K562 (cell line): ENCODE measurements at regions not wholly inside any gene's neighbourhood (a gene's known extent, or its start where the extent isn't known, plus 50 kb on each side); places are given as distances from the start of the nearest gene placed in this dataset.

Source experiments
- ATAC-seq: fragments of 200-7000 bp; cut with Tn5 transposase; 3 replicates; pipeline ENCODE4 v1.9.1; 2020; ENCODE audit warnings: moderate library complexity
- BruUV-seq: library from RNA; stranded (reverse); fragments of 400-500 nt; replicated peaks from 2 replicates; lab custom pipeline; 2021; lab: Mats Ljungman, UMichigan
- CTCF ChIA-PET: fragments of 300-600 bp; formaldehyde crosslinking; extraction: SDS; loops from one replicate; lab custom pipeline; 2021; ENCODE audit warnings: low intra/inter-chr PET ratio; lab: Yijun Ruan, JAX
- POLR2A ChIA-PET: fragments of 300-600, 350-650 bp; sonication (Branson Sonifier 250); formaldehyde crosslinking; extraction: SDS; loops from one replicate; lab custom pipeline; 2021; ENCODE audit warnings: antibody characterized with exemption, inconsistent platforms; lab: Yijun Ruan, JAX
- DNase-seq, 4 experiments: peaks; one replicate each; pipeline versions ENCODE4 v3.0.0 to v3.0.0-alpha.2; 2011 to 2018; ENCODE audit warnings: low spot score in 3 of 4, mixed read lengths in 3 of 4; ENCODE audit errors: extremely low read depth in 1 of 4
- FAIRE-seq: peaks from 2 replicates; lab custom pipeline; 2011; peaks lifted over from hg19 to GRCh38; lab: Jason Lieb, UNC
- H2AFZ ChIP-seq: 2 replicates; pipeline ENCODE4 v1.6.0; 2011; ENCODE audit warnings: low read depth, low read length, control low read depth, inconsistent platforms
- H3K27ac ChIP-seq: fragments of 200-600 bp; 3 replicates; pipeline ENCODE4 v1.8.0; 2011; ENCODE audit warnings: low read depth, mild to moderate bottlenecking, control low read depth, inconsistent platforms, low read length, moderate library complexity, mixed read lengths; ENCODE audit errors: extremely low read depth
- H3K27me3 ChIP-seq, 2 experiments: fragments of 300-600 bp in 1 of 2; 2 replicates in 1 of 2; 3 replicates in 1 of 2; pipeline versions ENCODE4 v1.6.0 to v1.8.0; 2011; ENCODE audit warnings: inconsistent platforms in 2 of 2, low read length in 2 of 2, mild to moderate bottlenecking in 1 of 2, mixed read lengths in 1 of 2, moderate library complexity in 1 of 2; ENCODE audit not compliant: control insufficient read depth in 2 of 2, insufficient read depth in 2 of 2
- H3K36me3 ChIP-seq: fragments of 300-600 bp; 3 replicates; pipeline ENCODE4 v1.8.0; 2011; ENCODE audit warnings: mild to moderate bottlenecking, low read length, inconsistent platforms; ENCODE audit not compliant: control insufficient read depth, insufficient read depth
- H3K4me1 ChIP-seq, 2 experiments: fragments of 200-600 bp in 1 of 2; replicated peaks in 1 of 2; 2 replicates in 1 of 2; 3 replicates in 1 of 2; pipeline versions ENCODE4 v1.5.1 to v1.8.0; 2011; ENCODE audit warnings: inconsistent platforms in 2 of 2, low read length in 2 of 2, mild to moderate bottlenecking in 1 of 2, mixed read lengths in 1 of 2, moderate library complexity in 1 of 2; ENCODE audit not compliant: control insufficient read depth in 2 of 2, insufficient read depth in 2 of 2
- H3K4me2 ChIP-seq: 2 replicates; pipeline ENCODE4 v1.6.1; 2011; ENCODE audit warnings: low read length, control low read depth, inconsistent platforms, mixed read lengths; ENCODE audit not compliant: insufficient read depth
- H3K4me3 ChIP-seq: fragments of 200-600 bp; sonication (generic), shearing (Covaris generic); 2 replicates; pipeline ENCODE4 v1.5.1; 2016; ENCODE audit warnings: control low read depth, inconsistent platforms
- H3K79me2 ChIP-seq: fragments of 200-600 bp; 3 replicates; pipeline ENCODE4 v1.8.0; 2011; ENCODE audit warnings: low read length, inconsistent platforms; ENCODE audit not compliant: control insufficient read depth, insufficient read depth
- H3K9ac ChIP-seq, 2 experiments: 2 replicates each; pipeline versions ENCODE4 v1.6.0 to v1.6.1; 2011; ENCODE audit warnings: low read depth in 2 of 2, low read length in 2 of 2, control low read depth in 1 of 2, inconsistent platforms in 1 of 2, mild to moderate bottlenecking in 1 of 2, mixed read lengths in 1 of 2; ENCODE audit not compliant: insufficient read depth in 1 of 2
- H3K9me1 ChIP-seq: one replicate; pipeline ENCODE4 v1.6.0; 2011; ENCODE audit warnings: inconsistent platforms, mild to moderate bottlenecking, low read length, moderate library complexity; ENCODE audit not compliant: control insufficient read depth, insufficient read depth
- H3K9me3 ChIP-seq: replicated peaks from 2 replicates; pipeline ENCODE4 v1.5.1; 2011; ENCODE audit warnings: low read depth, low read length, inconsistent platforms; ENCODE audit not compliant: control insufficient read depth, insufficient read depth
- H4K20me1 ChIP-seq: replicated peaks from 2 replicates; pipeline ENCODE4 v1.6.1; 2011; ENCODE audit warnings: low read length, inconsistent platforms, mixed read lengths; ENCODE audit not compliant: control insufficient read depth, insufficient read depth
- BDP1 ChIP-seq: IDR thresholded peaks from 3 replicates; pipeline ENCODE4 v1.6.1; 2011; ENCODE audit not compliant: insufficient read length, insufficient read depth
- GMEB1 ChIP-seq: fragments of 250-450 bp; sonication (Bioruptor Pico); IDR thresholded peaks from 2 replicates; pipeline ENCODE4 v1.4.0; 2020; ENCODE audit warnings: mild to moderate bottlenecking
- HDAC3 ChIP-seq: fragments of 450-650 bp; IDR thresholded peaks from 2 replicates; pipeline ENCODE4 v1.6.1; 2018; ENCODE audit warnings: borderline replicate concordance, mild to moderate bottlenecking, moderate library complexity; ENCODE audit not compliant: partially characterized antibody
- KAT8 ChIP-seq: fragments of 450-650 bp; IDR thresholded peaks from 2 replicates; pipeline ENCODE4 v1.6.1; 2016; ENCODE audit warnings: low read depth, mild to moderate bottlenecking
- MBD2 ChIP-seq: sonication (generic); IDR thresholded peaks from 2 replicates; pipeline ENCODE4 v1.6.1; 2016; ENCODE audit warnings: low read depth, borderline replicate concordance
- MXD1 ChIP-seq: fragments of 250-450 bp; sonication (Bioruptor Pico); IDR thresholded peaks from 2 replicates; pipeline ENCODE4 v1.8.0; 2021; ENCODE audit warnings: borderline replicate concordance, mild to moderate bottlenecking, moderate library complexity; ENCODE audit not compliant: poor library complexity, severe bottlenecking
- PTBP1 ChIP-seq: fragments of 200-400 bp; formaldehyde crosslinking; IDR thresholded peaks from 2 replicates; pipeline ENCODE4 v1.6.1; 2017; ENCODE audit warnings: low read depth, low read length
- SMAD3 ChIP-seq: fragments of 450-650 bp; formaldehyde crosslinking; conservative IDR thresholded peaks from 2 replicates; pipeline ENCODE4 v1.4.0; 2020; ENCODE audit warnings: mild to moderate bottlenecking
- STAT5A ChIP-seq: IDR thresholded peaks from 2 replicates; pipeline ENCODE4 v1.6.1; 2012; ENCODE audit warnings: low read length, inconsistent platforms, borderline replicate concordance
- ZFP1 ChIP-seq: fragments of 450-650 bp; formaldehyde crosslinking; IDR thresholded peaks from 2 replicates; pipeline ENCODE4 v1.4.0; 2020; ENCODE audit warnings: mild to moderate bottlenecking, mixed read lengths
- ZNF57 ChIP-seq: fragments of 450-650 bp; formaldehyde crosslinking; IDR thresholded peaks from 2 replicates; pipeline ENCODE4 v1.4.0; 2020; ENCODE audit warnings: mild to moderate bottlenecking, moderate library complexity
- ZSCAN29 ChIP-seq: fragments of 450-650 bp; IDR thresholded peaks from 2 replicates; pipeline ENCODE4 v1.6.1; 2017
- WGBS: fragments of 100-300 bp; shearing (Covaris generic); methylation state at CpG from one replicate; pipeline ENCODE4 v1.1.6; 2016; ENCODE audit warnings: low coverage, mixed read lengths; ENCODE audit not compliant: insufficient coverage; ENCODE audit errors: missing lambda C conversion rate; 5-methylcytosine and 5-hydroxymethylcytosine counted together
- in situ Hi-C: fragments of 300-500 bp; cut with MboI; formaldehyde crosslinking; loops from 4 replicates; pipeline ENCODE4 v1.15.0; 2018; ENCODE audit warnings: inconsistent platforms, mixed read lengths
- intact Hi-C: fragments of 100-400 bp; cut with micrococcal nuclease; formaldehyde crosslinking; loops from 2 replicates; pipeline ENCODE4 v1.14.2; 2022
- TF ChIP-seq, protein P1 (sequence below): fragments of 250-450 bp; sonication (Bioruptor Pico); IDR thresholded peaks from 2 replicates; pipeline ENCODE4 v1.5.0; 2022; ENCODE audit warnings: mild to moderate bottlenecking

DNA sequence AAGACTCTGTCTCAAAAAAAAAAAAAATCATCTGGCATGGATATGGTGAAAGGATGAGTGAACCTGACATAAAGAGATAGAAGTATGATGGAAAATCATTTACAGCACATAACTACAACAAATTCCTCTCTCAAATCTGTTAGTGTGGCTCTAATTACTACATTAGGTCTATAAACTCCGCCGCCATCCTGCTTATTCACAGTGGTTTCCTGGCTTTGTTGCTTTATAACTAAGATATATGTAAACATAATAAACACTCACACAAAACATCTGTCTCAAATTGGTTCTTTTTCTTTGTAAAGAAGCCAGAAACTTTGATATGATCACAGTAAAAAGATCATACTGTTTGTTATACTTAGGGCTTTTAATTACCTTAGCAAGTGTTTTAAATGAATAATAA is 412.6 kb upstream of the FAM98A start:
- Histone ChIP-seq H4K20me1 (no peaks in the 10 kb centered on the region), H3K9me3 (no peaks in the 10 kb centered on the region), H2AFZ (no peak overlapping the region), H3K4me2 (no peak overlapping the region), H3K27me3 (no peaks in the 10 kb centered on the region), H3K36me3 (no peaks in the 10 kb centered on the region), H3K4me1 (no peaks in the 10 kb centered on the region), H3K4me3 (no peak overlapping the region), H3K9me1 (no peaks in the 10 kb centered on the region), H3K79me2 (no peaks in the 10 kb centered on the region), H3K27ac (no peak overlapping the region), H3K9ac (no peak overlapping the region)
- ATAC-seq, result no peak
- no TSS peak for BruUV-seq
- in situ Hi-C loops (no loop called here), intact Hi-C loops (no loop called here)
- TF ChIP-seq ZNF57 (CRISPR knock-in tag) (no peak), ZSCAN29 (no peak), MXD1 (CRISPR knock-in tag) (no peak), GMEB1 (no peak), ZFP1 (CRISPR knock-in tag) (no peak), PTBP1 (no peak), SMAD3 (no peak), STAT5A (no peak), BDP1 (no peak), KAT8 (no peak), HDAC3 (no peak), MBD2 (no peak)
- TF ChIP-seq, protein P1, sequence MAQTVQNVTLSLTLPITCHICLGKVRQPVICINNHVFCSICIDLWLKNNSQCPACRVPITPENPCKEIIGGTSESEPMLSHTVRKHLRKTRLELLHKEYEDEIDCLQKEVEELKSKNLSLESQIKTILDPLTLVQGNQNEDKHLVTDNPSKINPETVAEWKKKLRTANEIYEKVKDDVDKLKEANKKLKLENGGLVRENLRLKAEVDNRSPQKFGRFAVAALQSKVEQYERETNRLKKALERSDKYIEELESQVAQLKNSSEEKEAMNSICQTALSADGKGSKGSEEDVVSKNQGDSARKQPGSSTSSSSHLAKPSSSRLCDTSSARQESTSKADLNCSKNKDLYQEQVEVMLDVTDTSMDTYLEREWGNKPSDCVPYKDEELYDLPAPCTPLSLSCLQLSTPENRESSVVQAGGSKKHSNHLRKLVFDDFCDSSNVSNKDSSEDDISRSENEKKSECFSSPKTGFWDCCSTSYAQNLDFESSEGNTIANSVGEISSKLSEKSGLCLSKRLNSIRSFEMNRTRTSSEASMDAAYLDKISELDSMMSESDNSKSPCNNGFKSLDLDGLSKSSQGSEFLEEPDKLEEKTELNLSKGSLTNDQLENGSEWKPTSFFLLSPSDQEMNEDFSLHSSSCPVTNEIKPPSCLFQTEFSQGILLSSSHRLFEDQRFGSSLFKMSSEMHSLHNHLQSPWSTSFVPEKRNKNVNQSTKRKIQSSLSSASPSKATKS (CRISPR knock-in tag), result no peak
- 0% methylated on average over 2 of the region's 2 CpGs for WGBS
- ChIA-PET CTCF (no interaction called here), POLR2A (no interaction called here)
- no peak for FAIRE-seq
- no peak for DNase-seq
